Liver (tissue), 8 donors: ENCODE measurements at regions not wholly inside any gene's neighbourhood (a gene's known extent, or its start where the extent isn't known, plus 50 kb on each side); places are given as distances from the start of the nearest gene placed in this dataset.

Experiments
- DNase-seq: peaks from one replicate; pipeline ENCODE4 v3.0.0-alpha.2; 2017; ENCODE audit warnings: low spot score
- H3K27ac ChIP-seq, 2 donors: one replicate each; pipeline ENCODE4 v1.7.0; 2013; ENCODE audit warnings: inconsistent platforms in 2 of 2, low read length in 2 of 2, control low read depth in 1 of 2, low read depth in 1 of 2, mild to moderate bottlenecking in 1 of 2
- H3K27me3 ChIP-seq, 4 donors: one replicate each; pipeline versions ENCODE4 v1.6.1 to v1.7.0; 2013; ENCODE audit warnings: low read length in 3 of 4, inconsistent platforms in 1 of 4, mild to moderate bottlenecking in 1 of 4, moderate library complexity in 1 of 4; ENCODE audit not compliant: control insufficient read depth in 4 of 4, insufficient read depth in 4 of 4
- H3K36me3 ChIP-seq, 4 donors: one replicate each; pipeline versions ENCODE4 v1.6.1 to v1.7.0; 2013; ENCODE audit warnings: low read length in 3 of 4, mild to moderate bottlenecking in 3 of 4, low read depth in 1 of 4, moderate library complexity in 1 of 4; ENCODE audit not compliant: control insufficient read depth in 4 of 4, insufficient read depth in 3 of 4
- H3K4me1 ChIP-seq, 4 donors: one replicate each; pipeline versions ENCODE4 v1.6.1 to v1.7.0; 2013; ENCODE audit warnings: low read length in 3 of 4, mild to moderate bottlenecking in 3 of 4, moderate library complexity in 1 of 4; ENCODE audit not compliant: control insufficient read depth in 4 of 4, insufficient read depth in 4 of 4
- H3K4me3 ChIP-seq, 3 donors: one replicate each; pipeline versions ENCODE4 v1.6.1 to v1.7.0; 2013; ENCODE audit warnings: low read length in 3 of 3, control low read depth in 1 of 3, low read depth in 1 of 3, mild to moderate bottlenecking in 1 of 3
- H3K9ac ChIP-seq, 2 donors: one replicate each; pipeline ENCODE4 v1.7.0; 2013; ENCODE audit warnings: low read length in 2 of 2, mild to moderate bottlenecking in 2 of 2, moderate library complexity in 2 of 2, control low read depth in 1 of 2, low read depth in 1 of 2
- H3K9me3 ChIP-seq, 4 donors: one replicate each; pipeline versions ENCODE4 v1.6.1 to v1.7.0; 2013; ENCODE audit warnings: low read length in 3 of 4; ENCODE audit not compliant: control insufficient read depth in 4 of 4
- EGR1 ChIP-seq, 2 donors: IDR thresholded peaks; 2 replicates each; pipeline ENCODE4 v1.6.1; 2016 to 2018; ENCODE audit warnings: antibody characterized with exemption in 2 of 2, low read depth in 2 of 2
- FOXA1 ChIP-seq: IDR thresholded peaks from 2 replicates; pipeline ENCODE4 v1.6.1; 2016; ENCODE audit warnings: antibody characterized with exemption
- FOXA2 ChIP-seq: IDR thresholded peaks from 2 replicates; pipeline ENCODE4 v1.6.1; 2016; ENCODE audit warnings: antibody characterized with exemption
- GABPA ChIP-seq, 2 donors: IDR thresholded peaks in 1 of 2; conservative IDR thresholded peaks in 1 of 2; 2 replicates each; pipeline ENCODE4 v1.6.1; 2016; ENCODE audit warnings: antibody characterized with exemption in 2 of 2, mild to moderate bottlenecking in 1 of 2, moderate library complexity in 1 of 2
- HNF4A ChIP-seq, 2 donors: conservative IDR thresholded peaks; 2 replicates each; pipeline ENCODE4 v1.6.1; 2016; ENCODE audit warnings: antibody characterized with exemption in 2 of 2, mild to moderate bottlenecking in 2 of 2
- HNF4G ChIP-seq: IDR thresholded peaks from 2 replicates; pipeline ENCODE4 v1.6.1; 2016; ENCODE audit warnings: antibody characterized with exemption
- JUND ChIP-seq, 2 donors: IDR thresholded peaks; 2 replicates each; pipeline ENCODE4 v1.6.1; 2016; ENCODE audit warnings: antibody characterized with exemption in 2 of 2
- RAD21 ChIP-seq, 2 donors: IDR thresholded peaks; 2 replicates each; pipeline ENCODE4 v1.6.1; 2016; ENCODE audit warnings: antibody characterized with exemption in 2 of 2, mild to moderate bottlenecking in 2 of 2
- RXRA ChIP-seq, 2 donors: IDR thresholded peaks; 2 replicates each; pipeline ENCODE4 v1.6.1; 2017 to 2018; ENCODE audit warnings: antibody characterized with exemption in 2 of 2, mild to moderate bottlenecking in 1 of 2
- TAF1 ChIP-seq: conservative IDR thresholded peaks from 2 replicates; pipeline ENCODE4 v1.6.1; 2016; ENCODE audit warnings: antibody characterized with exemption, mild to moderate bottlenecking
- YY1 ChIP-seq: IDR thresholded peaks from 2 replicates; pipeline ENCODE4 v1.6.1; 2016; ENCODE audit warnings: antibody characterized with exemption, mild to moderate bottlenecking
- WGBS: extraction: QIAGEN DNeasy Blood & Tissue Kit; methylation state at CpG from one replicate; pipeline ENCODE4 v1.1.7; 2013; 5-methylcytosine and 5-hydroxymethylcytosine counted together
- TF ChIP-seq, protein P1 (sequence below): IDR thresholded peaks from 2 replicates; pipeline ENCODE4 v1.6.1; 2016; ENCODE audit warnings: antibody characterized with exemption, mild to moderate bottlenecking
- TF ChIP-seq, protein P2 (sequence below): IDR thresholded peaks from 2 replicates; pipeline ENCODE4 v1.6.1; 2016; ENCODE audit warnings: antibody characterized with exemption
- TF ChIP-seq, protein P3 (sequence below): fragments of 150-350 bp; IDR thresholded peaks from 2 replicates; pipeline ENCODE4 v1.5.1; 2017; ENCODE audit warnings: improper control_type of control experiment, low read depth, low read length; ENCODE audit not compliant: missing input control
- TF ChIP-seq, protein P4 (sequence below): IDR thresholded peaks from 2 replicates; pipeline ENCODE4 v1.6.1; 2016; ENCODE audit warnings: antibody characterized with exemption
- TF ChIP-seq, protein P5 (sequence below): IDR thresholded peaks from 2 replicates; pipeline ENCODE4 v1.6.1; 2016; ENCODE audit warnings: antibody characterized with exemption
- donor health status: healthy.
- donor health status: healthy.
- donor health status: healthy.
- donor health status: healthy.
- donor health status: healthy.

DNA sequence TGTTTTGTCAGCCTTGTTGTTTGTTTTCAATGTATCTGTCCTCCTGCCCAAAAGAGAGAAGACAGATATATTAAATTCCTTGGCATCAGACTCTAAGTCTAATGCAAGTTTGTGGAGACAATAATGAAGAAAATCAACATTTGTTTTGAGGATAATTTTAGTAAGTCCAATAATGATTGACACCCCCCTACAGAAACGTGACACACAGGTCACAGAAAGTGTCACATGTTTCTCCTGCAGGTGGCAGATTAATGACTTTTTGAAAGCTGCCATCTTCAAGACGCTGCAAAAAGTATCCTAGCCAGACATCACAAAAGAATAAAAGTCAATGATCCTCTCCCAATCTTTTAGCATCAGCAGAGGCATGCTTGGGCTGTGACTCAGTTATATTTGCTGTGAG is 378.8 kb upstream of the TMPO start:
- WGBS = 48% methylated on average over 2 of the region's 2 CpGs
- Histone ChIP-seq H3K27me3 (no peaks in the 10 kb centered on the region), H3K9ac (no peak overlapping the region), H3K9me3 (no peaks in the 10 kb centered on the region), H3K36me3 (no peaks in the 10 kb centered on the region), H3K27ac (no peak overlapping the region), H3K4me3 (no peak overlapping the region), H3K4me1 (no peaks in the 10 kb centered on the region)
- no peak for TF ChIP-seq HNF4A (conservative IDR thresholded peaks at IDR 0.05)
- no peak for TF ChIP-seq HNF4G
- no peak for TF ChIP-seq YY1
- TF ChIP-seq, protein P1, sequence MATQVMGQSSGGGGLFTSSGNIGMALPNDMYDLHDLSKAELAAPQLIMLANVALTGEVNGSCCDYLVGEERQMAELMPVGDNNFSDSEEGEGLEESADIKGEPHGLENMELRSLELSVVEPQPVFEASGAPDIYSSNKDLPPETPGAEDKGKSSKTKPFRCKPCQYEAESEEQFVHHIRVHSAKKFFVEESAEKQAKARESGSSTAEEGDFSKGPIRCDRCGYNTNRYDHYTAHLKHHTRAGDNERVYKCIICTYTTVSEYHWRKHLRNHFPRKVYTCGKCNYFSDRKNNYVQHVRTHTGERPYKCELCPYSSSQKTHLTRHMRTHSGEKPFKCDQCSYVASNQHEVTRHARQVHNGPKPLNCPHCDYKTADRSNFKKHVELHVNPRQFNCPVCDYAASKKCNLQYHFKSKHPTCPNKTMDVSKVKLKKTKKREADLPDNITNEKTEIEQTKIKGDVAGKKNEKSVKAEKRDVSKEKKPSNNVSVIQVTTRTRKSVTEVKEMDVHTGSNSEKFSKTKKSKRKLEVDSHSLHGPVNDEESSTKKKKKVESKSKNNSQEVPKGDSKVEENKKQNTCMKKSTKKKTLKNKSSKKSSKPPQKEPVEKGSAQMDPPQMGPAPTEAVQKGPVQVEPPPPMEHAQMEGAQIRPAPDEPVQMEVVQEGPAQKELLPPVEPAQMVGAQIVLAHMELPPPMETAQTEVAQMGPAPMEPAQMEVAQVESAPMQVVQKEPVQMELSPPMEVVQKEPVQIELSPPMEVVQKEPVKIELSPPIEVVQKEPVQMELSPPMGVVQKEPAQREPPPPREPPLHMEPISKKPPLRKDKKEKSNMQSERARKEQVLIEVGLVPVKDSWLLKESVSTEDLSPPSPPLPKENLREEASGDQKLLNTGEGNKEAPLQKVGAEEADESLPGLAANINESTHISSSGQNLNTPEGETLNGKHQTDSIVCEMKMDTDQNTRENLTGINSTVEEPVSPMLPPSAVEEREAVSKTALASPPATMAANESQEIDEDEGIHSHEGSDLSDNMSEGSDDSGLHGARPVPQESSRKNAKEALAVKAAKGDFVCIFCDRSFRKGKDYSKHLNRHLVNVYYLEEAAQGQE = no peak
- TF ChIP-seq, protein P2, sequence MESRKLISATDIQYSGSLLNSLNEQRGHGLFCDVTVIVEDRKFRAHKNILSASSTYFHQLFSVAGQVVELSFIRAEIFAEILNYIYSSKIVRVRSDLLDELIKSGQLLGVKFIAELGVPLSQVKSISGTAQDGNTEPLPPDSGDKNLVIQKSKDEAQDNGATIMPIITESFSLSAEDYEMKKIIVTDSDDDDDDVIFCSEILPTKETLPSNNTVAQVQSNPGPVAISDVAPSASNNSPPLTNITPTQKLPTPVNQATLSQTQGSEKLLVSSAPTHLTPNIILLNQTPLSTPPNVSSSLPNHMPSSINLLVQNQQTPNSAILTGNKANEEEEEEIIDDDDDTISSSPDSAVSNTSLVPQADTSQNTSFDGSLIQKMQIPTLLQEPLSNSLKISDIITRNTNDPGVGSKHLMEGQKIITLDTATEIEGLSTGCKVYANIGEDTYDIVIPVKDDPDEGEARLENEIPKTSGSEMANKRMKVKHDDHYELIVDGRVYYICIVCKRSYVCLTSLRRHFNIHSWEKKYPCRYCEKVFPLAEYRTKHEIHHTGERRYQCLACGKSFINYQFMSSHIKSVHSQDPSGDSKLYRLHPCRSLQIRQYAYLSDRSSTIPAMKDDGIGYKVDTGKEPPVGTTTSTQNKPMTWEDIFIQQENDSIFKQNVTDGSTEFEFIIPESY = no peak
- no peak for TF ChIP-seq FOXA2
- TF ChIP-seq, protein P3, sequence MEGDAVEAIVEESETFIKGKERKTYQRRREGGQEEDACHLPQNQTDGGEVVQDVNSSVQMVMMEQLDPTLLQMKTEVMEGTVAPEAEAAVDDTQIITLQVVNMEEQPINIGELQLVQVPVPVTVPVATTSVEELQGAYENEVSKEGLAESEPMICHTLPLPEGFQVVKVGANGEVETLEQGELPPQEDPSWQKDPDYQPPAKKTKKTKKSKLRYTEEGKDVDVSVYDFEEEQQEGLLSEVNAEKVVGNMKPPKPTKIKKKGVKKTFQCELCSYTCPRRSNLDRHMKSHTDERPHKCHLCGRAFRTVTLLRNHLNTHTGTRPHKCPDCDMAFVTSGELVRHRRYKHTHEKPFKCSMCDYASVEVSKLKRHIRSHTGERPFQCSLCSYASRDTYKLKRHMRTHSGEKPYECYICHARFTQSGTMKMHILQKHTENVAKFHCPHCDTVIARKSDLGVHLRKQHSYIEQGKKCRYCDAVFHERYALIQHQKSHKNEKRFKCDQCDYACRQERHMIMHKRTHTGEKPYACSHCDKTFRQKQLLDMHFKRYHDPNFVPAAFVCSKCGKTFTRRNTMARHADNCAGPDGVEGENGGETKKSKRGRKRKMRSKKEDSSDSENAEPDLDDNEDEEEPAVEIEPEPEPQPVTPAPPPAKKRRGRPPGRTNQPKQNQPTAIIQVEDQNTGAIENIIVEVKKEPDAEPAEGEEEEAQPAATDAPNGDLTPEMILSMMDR = no peak
- TF ChIP-seq FOXA1 = no peak
- TF ChIP-seq, protein P4, sequence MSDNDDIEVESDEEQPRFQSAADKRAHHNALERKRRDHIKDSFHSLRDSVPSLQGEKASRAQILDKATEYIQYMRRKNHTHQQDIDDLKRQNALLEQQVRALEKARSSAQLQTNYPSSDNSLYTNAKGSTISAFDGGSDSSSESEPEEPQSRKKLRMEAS = no peak
- no peak for TF ChIP-seq RAD21 (IDR thresholded peaks at IDR 0.05)
- TF ChIP-seq JUND (IDR thresholded peaks at IDR 0.05) = no peak
- TF ChIP-seq EGR1 (IDR thresholded peaks at IDR 0.05; ENCODE audit: low read depth in 2 of 2) = no peak
- TF ChIP-seq GABPA (IDR thresholded peaks at IDR 0.05 in 1 of 2, conservative IDR thresholded peaks at IDR 0.05 in 1 of 2) = no peak
- TF ChIP-seq RXRA (IDR thresholded peaks at IDR 0.05) = no peak
- TF ChIP-seq TAF1 = no peak
- DNase-seq = no peak

DNA sequence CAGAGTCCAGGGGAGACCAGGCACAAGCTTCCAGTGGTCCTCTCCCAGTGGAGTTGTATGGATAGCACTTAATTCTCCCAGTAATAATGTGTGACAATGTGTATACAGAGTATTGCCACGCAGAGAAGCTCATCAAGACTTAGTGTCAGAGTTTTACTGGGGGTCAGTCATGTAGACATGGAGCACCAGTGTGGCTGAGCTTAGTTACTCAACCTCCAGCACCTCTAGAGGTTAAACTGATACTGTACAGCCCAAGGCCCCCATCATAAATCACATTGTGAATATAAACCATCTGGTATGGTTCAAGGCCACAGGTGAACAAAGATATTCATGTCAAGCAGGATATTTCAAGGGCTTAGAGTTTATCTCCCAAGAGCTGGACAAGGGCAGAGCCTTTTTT is 378.1 kb upstream of the TMPO start:
- no peaks in the 10 kb centered on the region for H3K4me1 ChIP-seq
- H3K27me3 ChIP-seq = no peaks in the 10 kb centered on the region
- no peaks in the 10 kb centered on the region for H3K36me3 ChIP-seq
- H3K4me3 ChIP-seq = no peak overlapping the region
- no peak for DNase-seq
- H3K27ac ChIP-seq = no peak overlapping the region
- WGBS = 77% methylated on average over 1 of the region's 1 CpG
- no peaks in the 10 kb centered on the region for H3K9me3 ChIP-seq
- H3K9ac ChIP-seq = no peak overlapping the region
- TF ChIP-seq, protein P2 = no peak
- TF ChIP-seq FOXA1 (no peak), EGR1 (IDR thresholded peaks at IDR 0.05; ENCODE audit: low read depth in 2 of 2) (no peak), RXRA (IDR thresholded peaks at IDR 0.05) (no peak), FOXA2 (no peak), HNF4A (conservative IDR thresholded peaks at IDR 0.05) (no peak), HNF4G (no peak)
- TF ChIP-seq, protein P5, sequence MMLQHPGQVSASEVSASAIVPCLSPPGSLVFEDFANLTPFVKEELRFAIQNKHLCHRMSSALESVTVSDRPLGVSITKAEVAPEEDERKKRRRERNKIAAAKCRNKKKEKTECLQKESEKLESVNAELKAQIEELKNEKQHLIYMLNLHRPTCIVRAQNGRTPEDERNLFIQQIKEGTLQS = no peak
- TF ChIP-seq, protein P4 = no peak
- TF ChIP-seq, protein P3 = no peak
